GM18909 (cell line): ENCODE measurements at regions not wholly inside any gene's neighbourhood (a gene's known extent, or its start where the extent isn't known, plus 50 kb on each side); places are given as distances from the start of the nearest gene placed in this dataset.
"Not testable (repeated sequence)": the region's sequence is repeated elsewhere in the genome, so short reads cannot be mapped to it uniquely, and the experiment has no call there.

Experiments used
- ATAC-seq: cut with Tn5 transposase; IDR thresholded peaks from one replicate; pipeline ENCODE4 v1.9.1; 2021; ENCODE audit warnings: mild to moderate bottlenecking; ENCODE audit not compliant: unreplicated experiment, poor library complexity

DNA sequence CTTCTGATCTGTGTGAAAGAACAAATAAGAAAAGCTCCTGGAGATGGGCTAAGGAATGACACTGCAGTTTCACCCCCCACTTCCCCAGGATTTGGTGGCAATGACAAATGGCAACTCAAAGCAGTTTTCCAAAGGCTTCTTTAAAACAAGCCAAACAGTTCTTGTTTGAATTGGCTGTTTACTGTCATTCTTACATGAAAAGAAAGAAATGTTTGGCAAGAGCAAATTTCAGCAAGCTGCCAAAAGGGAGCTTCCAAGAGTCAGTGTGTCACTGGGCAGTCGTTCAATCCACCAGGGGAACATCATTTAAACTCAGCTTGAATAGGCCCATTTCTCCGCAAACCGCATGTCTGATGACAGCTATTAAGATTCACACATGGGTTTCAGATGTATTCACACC, 119.0 kb upstream of the RHOBTB1 start:
- ATAC-seq: no peak

DNA sequence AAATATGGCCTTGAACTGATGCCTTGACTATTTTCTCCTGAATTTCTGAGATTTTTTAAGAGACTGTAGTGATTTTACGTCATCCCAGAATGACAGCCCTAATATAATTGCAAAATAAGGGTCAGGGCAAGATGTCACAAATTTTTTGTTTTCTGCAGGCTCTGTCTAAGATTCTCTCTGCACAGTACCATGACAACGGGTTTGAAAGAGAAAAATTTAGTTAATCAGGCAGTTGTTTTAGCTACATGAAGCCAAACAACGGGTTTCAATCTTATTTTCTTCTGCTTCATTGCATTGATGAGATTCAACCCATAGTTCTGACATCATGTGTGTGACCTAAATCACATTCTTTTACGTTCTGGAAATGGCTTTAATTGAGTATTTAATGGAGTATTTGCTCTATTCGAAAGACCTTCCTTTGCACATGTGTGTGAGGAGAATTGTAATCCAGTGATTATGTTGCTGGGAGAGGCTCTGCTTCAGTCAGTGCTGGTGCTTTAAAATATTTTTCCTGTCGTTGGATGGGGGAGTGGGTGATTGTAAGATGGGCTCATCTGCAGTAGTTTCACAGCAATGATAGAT, 118.0 kb upstream of the RHOBTB1 start:
- no peak for ATAC-seq

DNA sequence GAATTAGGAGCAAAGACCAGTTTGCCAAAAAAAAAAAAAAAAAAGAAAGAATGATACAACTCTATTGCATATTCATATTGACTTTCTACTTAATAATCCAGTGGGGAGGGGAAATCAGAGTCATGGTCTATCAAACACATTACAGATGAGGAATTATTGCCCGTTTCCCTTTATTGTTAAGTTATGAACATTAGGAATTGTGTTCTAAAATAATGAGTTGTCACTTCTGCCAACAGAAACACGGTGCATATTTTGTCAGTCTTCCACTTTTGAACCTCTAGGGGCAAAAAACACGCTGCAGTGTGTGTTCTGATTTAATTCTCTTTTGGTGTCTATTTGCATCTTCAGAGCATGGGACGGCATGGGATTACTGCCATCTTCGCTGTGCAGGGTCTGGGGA, 115.7 kb upstream of the RHOBTB1 start:
- ATAC-seq: no peak

GRCh38 chr10:61052469-61053205, 108.7 kb upstream of the RHOBTB1 start:
- ATAC-seq: no peak

DNA sequence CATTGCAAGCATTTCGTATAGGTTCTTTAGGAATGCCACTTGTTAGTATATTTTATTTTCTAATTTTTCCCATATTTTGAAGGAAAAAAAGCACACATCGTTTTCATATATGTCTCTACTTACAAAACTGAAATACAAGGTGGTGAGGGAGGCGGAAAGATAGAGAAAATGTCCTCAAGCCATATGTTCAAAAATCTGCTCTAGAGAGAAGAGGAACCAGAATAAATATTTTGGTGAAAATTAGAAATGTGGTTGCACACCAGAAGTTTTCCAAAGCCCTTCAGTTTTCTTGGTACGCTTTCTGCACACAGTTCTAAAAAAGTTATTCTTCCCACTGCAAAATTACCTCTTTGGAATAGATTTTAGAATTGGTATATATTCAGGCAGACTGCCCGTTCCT, 107.4 kb upstream of the RHOBTB1 start:
- ATAC-seq: no peak

GRCh38 chr10:61050120-61050745, 106.2 kb upstream of the RHOBTB1 start:
- ATAC-seq: no peak

DNA sequence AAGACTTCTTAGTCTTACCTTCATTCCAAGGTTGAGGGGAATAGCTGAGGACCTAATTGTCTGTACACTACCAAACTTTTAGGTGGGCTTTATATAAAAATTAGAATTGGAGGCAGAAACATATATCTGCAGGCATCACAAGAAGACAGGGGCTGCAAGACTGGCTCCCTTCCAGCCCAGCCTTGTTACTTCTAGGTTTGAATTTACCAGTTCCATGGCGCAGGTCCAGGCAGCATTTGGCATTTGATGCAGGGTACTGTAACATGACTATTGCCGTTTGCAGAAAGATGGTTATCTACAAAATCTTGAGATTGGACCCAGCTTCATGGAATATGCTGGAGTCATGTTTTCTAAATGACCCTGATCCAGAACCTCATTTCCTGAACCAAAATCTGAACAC, 105.4 kb upstream of the RHOBTB1 start:
- no peak for ATAC-seq

DNA sequence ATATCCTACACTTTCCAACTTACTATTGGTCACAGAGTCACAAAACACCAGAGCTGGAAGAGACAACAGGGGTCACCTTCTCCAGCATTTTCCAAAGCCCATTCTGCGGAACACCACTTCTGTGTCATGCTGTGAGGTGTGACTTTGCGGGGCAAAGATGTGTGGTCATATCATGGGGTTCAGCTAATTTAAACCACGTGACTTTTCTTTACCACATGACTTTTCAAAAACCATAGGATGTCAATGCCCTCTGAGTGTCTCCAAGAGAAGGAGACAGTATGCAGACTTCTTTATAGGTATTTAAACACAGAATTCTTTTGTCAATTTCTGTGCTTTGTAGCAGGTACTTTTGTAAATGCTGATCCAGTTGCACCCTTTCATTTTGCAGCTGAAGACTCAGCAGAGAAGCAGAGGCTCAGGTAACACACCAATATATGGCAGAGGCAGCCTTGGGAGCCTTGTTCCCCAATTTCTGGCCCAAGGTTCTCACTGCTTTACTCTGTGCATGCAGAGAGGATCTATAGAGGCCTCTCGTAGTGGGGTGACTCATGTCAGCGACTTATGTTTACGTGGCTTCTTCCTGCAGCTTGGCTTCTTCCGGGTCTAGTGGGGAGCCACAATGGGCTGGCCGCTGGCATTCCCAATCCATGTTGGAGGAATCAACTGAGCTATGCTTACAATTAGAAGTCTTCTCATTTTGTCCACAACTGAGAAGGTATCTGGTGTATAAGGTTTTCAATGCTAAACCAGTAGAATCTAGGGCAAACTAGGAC, 104.0 kb upstream of the RHOBTB1 start:
- ATAC-seq: no peak

DNA sequence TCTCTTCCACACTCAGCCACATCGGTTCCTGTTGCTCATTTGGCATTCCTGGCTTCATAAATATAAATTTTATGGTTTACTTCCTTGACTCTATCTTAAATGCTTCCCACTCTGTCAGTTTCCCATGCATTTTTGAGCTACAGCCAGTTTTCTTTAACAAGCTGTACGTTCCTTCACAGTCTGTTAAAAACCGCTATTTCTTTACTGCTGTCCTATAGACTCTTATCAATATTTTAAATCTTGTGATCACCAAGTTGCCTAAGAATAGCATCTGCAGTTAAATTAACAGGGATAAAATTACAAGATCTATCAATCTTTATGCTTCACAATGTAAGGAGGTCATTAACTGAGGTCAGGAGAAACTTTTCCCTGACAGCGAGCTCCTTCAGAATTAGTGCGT, 103.1 kb upstream of the RHOBTB1 start:
- ATAC-seq: no peak

- ATAC-seq: not testable (repeated sequence)
Measured at GRCh38 chr10:61045480-61045879, 101.5 kb upstream of the RHOBTB1 start.

- ATAC-seq: no peak
Measured at GRCh38 chr10:61042533-61042932, 98.5 kb upstream of the RHOBTB1 start.

DNA sequence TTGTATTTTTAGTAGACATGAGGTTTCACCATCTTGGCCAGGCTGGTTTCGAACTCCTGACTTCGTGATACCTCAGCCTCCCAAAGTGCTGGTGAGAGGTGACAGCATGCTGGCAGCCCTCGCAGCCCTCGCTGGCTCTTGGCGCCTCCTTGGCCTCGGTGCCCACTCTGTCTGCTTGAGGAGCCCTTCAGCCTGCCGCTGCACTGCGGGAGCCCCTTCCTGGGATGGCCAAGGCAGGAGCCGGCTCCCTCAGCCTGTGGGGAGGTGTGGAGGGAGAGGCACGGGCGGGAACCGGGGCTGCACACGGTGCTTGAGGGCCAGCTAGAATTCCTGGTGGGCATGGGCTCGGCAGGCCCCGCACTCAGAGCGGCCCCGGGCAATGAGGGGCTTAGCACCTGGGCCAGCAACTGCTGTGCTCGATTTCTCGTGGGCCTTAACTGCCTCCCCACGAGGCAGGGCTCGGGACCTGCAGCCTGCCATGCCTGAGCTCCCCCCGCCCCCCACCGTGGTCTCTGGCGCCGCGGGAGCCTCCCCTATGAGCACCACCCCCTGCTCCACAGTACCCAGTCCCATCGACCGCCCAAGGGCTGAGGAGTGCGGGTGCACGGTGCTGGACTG, 96.5 kb upstream of the RHOBTB1 start:
- no peak for ATAC-seq

GRCh38 chr10:61039868-61040267, 95.9 kb upstream of the RHOBTB1 start:
- no peak for ATAC-seq

DNA sequence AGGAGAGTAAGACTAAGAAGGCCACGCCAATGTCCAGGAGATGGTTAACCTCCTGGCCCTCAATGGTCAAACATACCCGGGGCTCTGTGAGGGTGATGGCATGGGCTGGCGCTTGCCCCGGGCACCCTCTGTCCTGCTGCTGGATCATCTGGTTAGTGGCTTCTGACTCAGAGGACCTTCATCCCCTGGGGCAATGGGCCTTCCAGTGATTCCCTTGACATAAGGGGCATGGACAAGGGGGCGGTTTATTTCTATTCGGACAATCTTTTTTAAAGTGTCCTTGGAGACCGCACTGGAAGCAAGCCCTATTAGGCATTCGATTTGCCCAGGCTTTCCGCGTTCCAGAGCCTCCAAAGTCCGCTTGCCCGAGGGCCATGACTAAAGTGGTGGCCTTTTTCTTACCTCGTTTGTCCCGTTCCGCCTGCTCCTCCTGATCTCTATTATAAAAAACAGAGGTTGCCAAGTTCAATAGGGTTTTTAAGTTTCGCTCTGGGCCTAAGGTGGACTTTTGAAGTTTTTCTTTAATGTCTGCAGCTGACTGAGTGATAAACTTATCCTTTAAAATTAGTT, 93.4 kb upstream of the RHOBTB1 start:
- not testable (repeated sequence) for ATAC-seq

DNA sequence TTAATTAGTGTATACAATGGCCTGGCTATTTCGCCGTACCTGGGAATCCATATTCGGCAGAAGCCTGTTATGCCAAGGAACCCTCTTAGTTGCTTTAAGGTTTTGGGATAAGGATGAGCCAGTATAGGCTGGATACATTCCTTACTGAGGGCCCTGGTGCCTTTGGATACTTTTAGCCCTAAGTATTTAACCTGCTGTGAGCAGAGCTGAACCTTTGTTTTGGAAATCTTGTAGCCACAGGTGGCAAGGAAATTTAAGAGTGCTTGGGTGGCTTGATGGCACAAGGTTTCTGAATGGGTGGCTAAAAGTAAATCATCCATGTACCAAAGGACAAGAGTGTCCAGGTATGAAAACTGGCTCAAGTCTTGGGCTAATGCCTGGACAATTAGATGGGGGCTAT, 92.2 kb upstream of the RHOBTB1 start:
- ATAC-seq: not testable (repeated sequence)

- no peak for ATAC-seq
Measured at GRCh38 chr10:61031341-61031740, 87.4 kb upstream of the RHOBTB1 start.

- no peak for ATAC-seq
Measured at GRCh38 chr10:61029411-61029810, 85.4 kb upstream of the RHOBTB1 start.

- no peak for ATAC-seq
Measured at GRCh38 chr10:61028861-61029361, 84.9 kb upstream of the RHOBTB1 start.

GRCh38 chr10:61024856-61025201, 80.8 kb upstream of the RHOBTB1 start:
- no peak for ATAC-seq

DNA sequence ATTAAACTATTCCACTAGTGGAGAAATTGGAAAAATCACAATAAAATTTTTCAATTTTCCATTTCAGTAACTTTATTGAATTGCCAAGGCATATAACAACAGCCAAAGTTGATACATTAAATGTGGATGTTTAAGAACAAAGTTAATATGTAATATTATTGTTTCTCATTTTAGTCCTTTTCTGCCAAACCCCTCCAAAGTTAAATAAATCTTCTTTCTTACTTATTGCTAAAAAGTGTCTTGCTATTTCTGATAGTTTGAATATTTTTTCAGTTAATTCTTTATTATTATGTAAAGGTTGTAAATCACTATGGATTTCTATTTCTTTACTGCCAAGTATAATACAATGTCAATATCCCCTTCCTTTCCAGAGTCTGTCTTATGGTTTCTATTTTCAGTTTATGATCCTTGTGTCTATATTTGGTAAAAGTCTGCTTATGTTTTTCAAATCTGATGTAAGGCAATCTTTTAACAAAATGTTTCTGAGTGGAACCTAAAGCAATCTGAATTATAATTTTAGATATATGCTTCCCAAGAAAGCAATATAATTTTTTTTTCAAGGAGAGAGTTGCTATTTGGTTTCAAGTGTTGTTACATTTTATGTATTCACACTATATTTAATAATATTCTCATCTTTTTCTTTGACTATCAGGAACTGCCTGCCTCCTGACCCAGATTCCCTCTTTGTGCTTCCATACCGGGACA, 80.3 kb upstream of the RHOBTB1 start:
- ATAC-seq: no peak
